ENCODE measurements at regions not wholly inside any gene's neighbourhood (a gene's known extent, or its start where the extent isn't known, plus 50 kb on each side); places are given as distances from the start of the nearest gene placed in this dataset.

- TF ChIP-seq ASH2L (IDR thresholded peaks at IDR 0.05; ENCODE audit: borderline replicate concordance, low read depth): no peak
- no peak for TF ChIP-seq IRF4 (IDR thresholded peaks at IDR 0.05; ENCODE audit: low read depth, low read length)
- no peak for TF ChIP-seq HCFC1 (IDR thresholded peaks at IDR 0.05; ENCODE audit: low read length)
These were observed 612.6 kb downstream of the EBF1 start (continued) for GRCh38 chr5:158487156-158487555.

GRCh38 chr5:158486566-158486965, 613.1 kb downstream of the EBF1 start:
- intact Hi-C loops (cut with micrococcal nuclease; ENCODE audit: unreplicated experiment) (no loop called here), in situ Hi-C loops (cut with MboI) (no loop called here)
- ATAC-seq: no peak
- BruUV-seq (replicated peaks): no TSS peak
- ChIA-PET SMC1A (ENCODE audit: uncharacterized antibody, unreplicated experiment) (interaction anchor here (0.9 to 1.1 kb wide), 2 partner anchors 61 to 73 kb away, joined by 3 to 4 read pairs; no protein-coding TSS in a partner anchor), RAD21 (ENCODE audit: unreplicated experiment) (no interaction called here), CTCF (no interaction called here), POLR2A (no interaction called here)
- Histone ChIP-seq H3K27ac (ENCODE audit: control insufficient read depth, insufficient read depth) (no peak overlapping the region), H3K36me3 (ENCODE audit: control insufficient read depth in 2 of 2, insufficient read depth in 2 of 2, low read length in 1 of 2) (no peaks in the 10 kb centered on the region), H3K9me3 (replicated peaks; ENCODE audit: control insufficient read depth, insufficient read depth, low read length) (no peaks in the 10 kb centered on the region), H3K79me2 (ENCODE audit: control insufficient read depth, insufficient read depth, low read length) (no peaks in the 10 kb centered on the region), H3K4me2 (ENCODE audit: control insufficient read depth, insufficient read depth) (no peak overlapping the region), H4K20me1 (ENCODE audit: control insufficient read depth, insufficient read depth) (no peaks in the 10 kb centered on the region), H2AFZ (ENCODE audit: control insufficient read depth, low read depth, low read length) (no peak overlapping the region), H3K4me1 (ENCODE audit: control insufficient read depth, insufficient read depth, low read length) (no peaks in the 10 kb centered on the region), H3K27me3 (replicated peaks in 1 of 2; ENCODE audit: control insufficient read depth in 2 of 2, insufficient read depth in 2 of 2, low read length in 1 of 2) (no peaks in the 10 kb centered on the region), H3K4me3 (no peak overlapping the region), H3K9ac (ENCODE audit: control insufficient read depth, insufficient read depth, low read length) (no peak overlapping the region)
- 20% methylated on average over 3 of the region's 3 CpGs for WGBS (ENCODE audit: insufficient coverage, insufficient replicate concordance, low lambda C conversion rate, missing lambda C conversion rate)
- DNase-seq (ENCODE audit: low read depth, low spot score): no peak
- FAIRE-seq: no peak
- no peak for TF ChIP-seq CHD4 (IDR thresholded peaks at IDR 0.05)
- TF ChIP-seq MYB (IDR thresholded peaks at IDR 0.05; ENCODE audit: borderline replicate concordance, low read depth, low read length): no peak
- TF ChIP-seq TCF12 (IDR thresholded peaks at IDR 0.05; ENCODE audit: low read depth, low read length): no peak
- TF ChIP-seq POLR2A (IDR thresholded peaks at IDR 0.05; ENCODE audit: low read depth, low read length): no peak
- TF ChIP-seq RCOR1 (conservative IDR thresholded peaks at IDR 0.05; ENCODE audit: low read depth, low read length): no peak
- no peak for TF ChIP-seq RELB (IDR thresholded peaks at IDR 0.05; ENCODE audit: low read depth)
- no peak for TF ChIP-seq SIX5 (IDR thresholded peaks at IDR 0.05; ENCODE audit: low read depth, low read length, severe bottlenecking)
- no peak for TF ChIP-seq CBX3 (IDR thresholded peaks at IDR 0.05; ENCODE audit: borderline replicate concordance, low read depth)
- no peak for TF ChIP-seq IRF3 (IDR thresholded peaks at IDR 0.05)
- TF ChIP-seq CTCF (IDR thresholded peaks at IDR 0.05 in 2 of 3, conservative IDR thresholded peaks at IDR 0.05 in 1 of 3; ENCODE audit: control insufficient read depth in 2 of 3, extremely low read depth in 1 of 3, insufficient read depth in 1 of 3, low read depth in 3 of 3, low read length in 3 of 3): no peak
- no peak for TF ChIP-seq BACH1 (IDR thresholded peaks at IDR 0.05; ENCODE audit: borderline replicate concordance)
- TF ChIP-seq EED (IDR thresholded peaks at IDR 0.05; ENCODE audit: low read depth): no peak
- no peak for TF ChIP-seq WRNIP1 (IDR thresholded peaks at IDR 0.05; ENCODE audit: borderline replicate concordance, low read depth, low read length)
- no peak for TF ChIP-seq SMARCA5 (IDR thresholded peaks at IDR 0.05)
- no peak for TF ChIP-seq NR2F1 (conservative IDR thresholded peaks at IDR 0.05)
- TF ChIP-seq PAX8 (IDR thresholded peaks at IDR 0.05): no peak
- no peak for TF ChIP-seq IKZF1 (conservative IDR thresholded peaks at IDR 0.05)
- no peak for TF ChIP-seq RFX5 (IDR thresholded peaks at IDR 0.05; ENCODE audit: low read depth, low read length)
- no peak for TF ChIP-seq IKZF2 (IDR thresholded peaks at IDR 0.05)
- no peak for TF ChIP-seq SMAD5 (IDR thresholded peaks at IDR 0.05; ENCODE audit: low read depth)
